ENCODE measurements at regions not wholly inside any gene's neighbourhood (a gene's known extent, or its start where the extent isn't known, plus 50 kb on each side); places are given as distances from the start of the nearest gene placed in this dataset.

DNA sequence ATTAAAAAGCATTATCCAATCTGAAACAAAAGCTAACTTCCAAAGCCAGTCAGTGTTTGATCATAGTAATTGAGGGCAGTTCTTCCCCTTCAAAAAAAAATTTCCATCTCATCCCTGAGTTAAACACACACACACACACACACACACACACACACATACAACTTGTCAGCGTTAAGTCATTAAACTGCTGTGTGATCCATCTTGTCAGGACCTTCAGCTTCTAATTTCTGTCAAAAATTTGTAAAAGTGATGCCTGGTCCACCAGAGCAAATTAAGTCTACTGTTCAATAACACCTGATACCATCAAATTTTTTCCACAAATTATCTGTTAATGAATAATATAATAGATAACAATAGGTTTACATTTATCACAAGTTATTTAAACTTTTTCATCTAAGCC is 198.7 kb downstream of the GPX5 start:
- Histone ChIP-seq H3K4me3 (ENCODE audit: low read length in 2 of 2) (no peak overlapping the region), H3K79me1 (ENCODE audit: low read depth, low read length) (no peaks in the 10 kb centered on the region), H3K18ac (ENCODE audit: low read length) (no peak overlapping the region), H3K9ac (ENCODE audit: low read depth, low read length, poor library complexity) (no peak overlapping the region), H3K4ac (ENCODE audit: low read length) (no peak overlapping the region), H3K9me3 (replicated peaks in 1 of 2; ENCODE audit: control insufficient read depth in 2 of 2, insufficient read depth in 1 of 2, low read depth in 1 of 2, low read length in 2 of 2) (no peaks in the 10 kb centered on the region), H2BK12ac (ENCODE audit: low read length) (no peak overlapping the region), H3K14ac (ENCODE audit: low read length) (no peak overlapping the region), H3K4me1 (ENCODE audit: control insufficient read depth in 2 of 2, insufficient read depth in 1 of 2, low read depth in 1 of 2, low read length in 2 of 2) (no peaks in the 10 kb centered on the region), H2BK5ac (ENCODE audit: low read length) (no peak overlapping the region), H2AK5ac (ENCODE audit: low read depth, low read length) (no peak overlapping the region), H4K91ac (ENCODE audit: low read depth, low read length, poor library complexity) (no peak overlapping the region), H4K8ac (ENCODE audit: low read depth, low read length) (no peak overlapping the region), H2BK120ac (ENCODE audit: low read depth, low read length) (no peak overlapping the region), H3K36me3 (replicated peaks in 1 of 2; ENCODE audit: control insufficient read depth in 2 of 2, insufficient read depth in 2 of 2, low read length in 2 of 2) (no peaks in the 10 kb centered on the region), H3K27me3 (ENCODE audit: control insufficient read depth in 3 of 3, insufficient read depth in 3 of 3, low read depth in 1 of 3, low read length in 3 of 3) (peaks cover 0 to 24% (median 0%) of the 10 kb centered on the region in 3 experiments), H3K4me2 (ENCODE audit: insufficient read depth, low read length, poor library complexity, severe bottlenecking) (no peak overlapping the region), H3K23ac (ENCODE audit: low read depth, low read length, poor library complexity) (no peak overlapping the region), H2AFZ (ENCODE audit: low read length) (no peak overlapping the region), H3K27ac (replicated peaks; ENCODE audit: low read length) (no peak overlapping the region), H2BK15ac (ENCODE audit: low read length) (no peak overlapping the region)
- no peak for DNase-seq (ENCODE audit: low spot score)
- no CpG with 5 or more reads among the region's 1 CpG for WGBS, 2 donors (ENCODE audit: extremely low coverage in 2 of 2, insufficient read length in 2 of 2, insufficient replicate concordance in 1 of 2)

DNA sequence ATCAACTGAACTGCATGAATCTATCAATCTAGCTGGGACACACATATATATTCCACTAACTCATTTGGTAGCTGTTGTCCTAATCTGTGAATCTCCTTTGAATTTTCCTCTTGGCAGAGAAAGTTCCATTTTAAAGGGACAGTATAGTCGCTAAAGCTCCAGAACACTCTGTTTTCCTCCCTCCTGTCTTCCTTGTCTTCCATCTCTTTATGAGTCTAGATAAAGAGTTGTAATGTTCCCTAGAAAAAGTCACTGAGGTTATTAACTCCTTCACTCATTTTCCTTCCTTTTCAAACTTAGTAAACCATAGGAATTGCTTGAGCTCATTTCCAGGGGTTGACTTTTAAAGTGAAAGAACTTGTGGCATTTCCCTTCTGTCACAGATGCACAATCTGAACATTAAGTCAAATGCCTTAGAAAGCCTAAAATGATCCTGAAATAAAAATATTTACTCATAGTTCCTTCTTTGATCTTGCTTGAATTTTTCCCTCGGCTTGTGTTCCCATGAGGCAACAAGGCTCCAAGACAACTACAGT is 198.4 kb downstream of the TRIM27 start:
- Histone ChIP-seq H3K4me3 (ENCODE audit: low read length in 2 of 2) (no peak overlapping the region), H3K4ac (ENCODE audit: low read length) (no peak overlapping the region), H4K8ac (ENCODE audit: low read depth, low read length) (no peak overlapping the region), H2AK5ac (ENCODE audit: low read depth, low read length) (no peak overlapping the region), H3K23ac (ENCODE audit: low read depth, low read length, poor library complexity) (no peak overlapping the region), H2BK5ac (ENCODE audit: low read length) (no peak overlapping the region), H3K18ac (ENCODE audit: low read length) (no peak overlapping the region), H4K91ac (ENCODE audit: low read depth, low read length, poor library complexity) (no peak overlapping the region), H3K4me2 (ENCODE audit: insufficient read depth, low read length, poor library complexity, severe bottlenecking) (no peak overlapping the region), H3K27me3 (ENCODE audit: control insufficient read depth in 3 of 3, insufficient read depth in 3 of 3, low read depth in 1 of 3, low read length in 3 of 3) (peaks cover 0 to 24% (median 6%) of the 10 kb centered on the region in 3 experiments), H3K27ac (replicated peaks; ENCODE audit: low read length) (no peak overlapping the region), H3K9me3 (replicated peaks in 1 of 2; ENCODE audit: control insufficient read depth in 2 of 2, insufficient read depth in 1 of 2, low read depth in 1 of 2, low read length in 2 of 2) (no peaks in the 10 kb centered on the region), H2AFZ (ENCODE audit: low read length) (no peak overlapping the region), H2BK120ac (ENCODE audit: low read depth, low read length) (no peak overlapping the region), H2BK15ac (ENCODE audit: low read length) (no peak overlapping the region), H3K14ac (ENCODE audit: low read length) (no peak overlapping the region), H3K79me1 (ENCODE audit: low read depth, low read length) (no peaks in the 10 kb centered on the region), H3K4me1 (ENCODE audit: control insufficient read depth in 2 of 2, insufficient read depth in 1 of 2, low read depth in 1 of 2, low read length in 2 of 2) (no peaks in the 10 kb centered on the region), H2BK12ac (ENCODE audit: low read length) (no peak overlapping the region), H3K9ac (ENCODE audit: low read depth, low read length, poor library complexity) (no peak overlapping the region), H3K36me3 (replicated peaks in 1 of 2; ENCODE audit: control insufficient read depth in 2 of 2, insufficient read depth in 2 of 2, low read length in 2 of 2) (no peaks in the 10 kb centered on the region)
- no peak for DNase-seq (ENCODE audit: low spot score)
- WGBS, 2 donors (ENCODE audit: extremely low coverage in 2 of 2, insufficient read length in 2 of 2, insufficient replicate concordance in 1 of 2): no CpG with 5 or more reads among the region's 2 CpGs

DNA sequence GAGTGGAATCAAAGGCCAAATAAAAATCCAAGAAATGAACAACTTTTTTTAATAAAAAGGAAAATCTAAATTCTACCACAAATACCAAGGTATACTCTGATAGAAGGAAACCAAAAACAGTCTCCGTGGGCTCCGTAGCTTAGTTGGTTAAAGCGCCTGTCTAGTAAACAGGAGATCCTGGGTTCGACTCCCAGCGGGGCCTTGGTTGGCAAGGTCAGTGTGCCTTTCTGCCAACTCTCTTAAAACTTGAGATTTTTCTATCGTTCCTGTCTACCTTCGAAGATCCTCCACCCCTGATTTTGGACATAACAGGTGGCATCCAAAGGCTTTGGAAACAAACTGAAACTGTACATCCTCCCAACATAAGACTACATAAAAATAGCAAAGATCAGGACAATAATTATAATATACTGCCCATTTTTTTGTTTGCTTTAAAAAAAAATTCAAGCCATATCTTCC is 197.9 kb downstream of the TRIM27 start:
- Histone ChIP-seq H4K91ac (ENCODE audit: low read depth, low read length, poor library complexity) (no peak overlapping the region), H4K8ac (ENCODE audit: low read depth, low read length) (no peak overlapping the region), H3K4me2 (ENCODE audit: insufficient read depth, low read length, poor library complexity, severe bottlenecking) (no peak overlapping the region), H3K79me1 (ENCODE audit: low read depth, low read length) (no peaks in the 10 kb centered on the region), H3K36me3 (replicated peaks in 1 of 2; ENCODE audit: control insufficient read depth in 2 of 2, insufficient read depth in 2 of 2, low read length in 2 of 2) (no peaks in the 10 kb centered on the region), H3K23ac (ENCODE audit: low read depth, low read length, poor library complexity) (no peak overlapping the region), H3K9ac (ENCODE audit: low read depth, low read length, poor library complexity) (no peak overlapping the region), H3K4me3 (ENCODE audit: low read length in 2 of 2) (no peak overlapping the region), H3K4me1 (ENCODE audit: control insufficient read depth in 2 of 2, insufficient read depth in 1 of 2, low read depth in 1 of 2, low read length in 2 of 2) (no peaks in the 10 kb centered on the region), H3K27ac (replicated peaks; ENCODE audit: low read length) (no peak overlapping the region), H2AFZ (ENCODE audit: low read length) (no peak overlapping the region), H3K9me3 (replicated peaks in 1 of 2; ENCODE audit: control insufficient read depth in 2 of 2, insufficient read depth in 1 of 2, low read depth in 1 of 2, low read length in 2 of 2) (no peaks in the 10 kb centered on the region), H2BK12ac (ENCODE audit: low read length) (no peak overlapping the region), H2BK15ac (ENCODE audit: low read length) (no peak overlapping the region), H2BK120ac (ENCODE audit: low read depth, low read length) (no peak overlapping the region), H3K4ac (ENCODE audit: low read length) (no peak overlapping the region), H2BK5ac (ENCODE audit: low read length) (no peak overlapping the region), H3K14ac (ENCODE audit: low read length) (no peak overlapping the region), H3K27me3 (ENCODE audit: control insufficient read depth in 3 of 3, insufficient read depth in 3 of 3, low read depth in 1 of 3, low read length in 3 of 3) (peaks cover 0 to 24% (median 9%) of the 10 kb centered on the region in 3 experiments), H3K18ac (ENCODE audit: low read length) (no peak overlapping the region), H2AK5ac (ENCODE audit: low read depth, low read length) (no peak overlapping the region)
- no peak for DNase-seq (ENCODE audit: low spot score)
- no CpG with 5 or more reads among the region's 7 CpGs for WGBS, 2 donors (ENCODE audit: extremely low coverage in 2 of 2, insufficient read length in 2 of 2, insufficient replicate concordance in 1 of 2)

DNA sequence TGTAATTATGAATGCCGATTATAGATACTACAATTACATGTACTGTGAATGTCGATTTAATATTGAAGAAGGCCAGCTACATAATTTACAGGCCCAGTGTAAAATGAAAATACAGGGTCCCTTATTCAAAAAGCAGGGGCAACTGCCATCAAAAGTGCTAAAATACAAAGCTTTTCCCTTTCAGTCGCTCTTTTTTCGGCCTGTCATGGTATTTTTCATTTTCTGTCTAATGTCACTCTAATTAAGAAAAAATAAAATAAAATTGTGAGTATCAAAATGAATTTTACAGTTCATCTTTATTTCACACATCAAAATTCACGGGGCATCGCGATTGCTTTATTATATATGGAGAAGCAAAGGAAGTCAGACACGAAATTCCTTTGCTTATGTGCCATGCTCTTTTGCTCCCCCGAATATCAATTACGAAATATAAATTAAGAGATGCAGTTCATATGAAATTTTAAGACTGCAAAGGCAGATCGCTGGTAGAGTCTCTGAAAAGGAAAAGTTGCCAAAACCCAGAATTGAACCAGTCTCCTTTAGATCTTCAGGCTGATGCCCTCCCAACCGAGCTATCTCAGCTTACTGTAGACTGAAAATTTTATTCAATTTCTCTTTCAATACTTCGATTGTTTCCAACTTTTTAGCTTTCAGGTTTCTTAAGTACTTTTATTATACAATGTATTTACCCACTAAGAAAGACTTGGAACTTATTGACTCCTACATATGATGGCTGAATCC is 197.0 kb downstream of the TRIM27 start:
- Histone ChIP-seq H2BK120ac (ENCODE audit: low read depth, low read length) (no peak overlapping the region), H3K27ac (replicated peaks; ENCODE audit: low read length) (no peak overlapping the region), H2AFZ (ENCODE audit: low read length) (no peak overlapping the region), H3K9me3 (replicated peaks in 1 of 2; ENCODE audit: control insufficient read depth in 2 of 2, insufficient read depth in 1 of 2, low read depth in 1 of 2, low read length in 2 of 2) (no peaks in the 10 kb centered on the region), H3K36me3 (replicated peaks in 1 of 2; ENCODE audit: control insufficient read depth in 2 of 2, insufficient read depth in 2 of 2, low read length in 2 of 2) (no peaks in the 10 kb centered on the region), H2BK5ac (ENCODE audit: low read length) (no peak overlapping the region), H4K8ac (ENCODE audit: low read depth, low read length) (no peak overlapping the region), H3K4me3 (ENCODE audit: low read length in 2 of 2) (no peak overlapping the region), H3K9ac (ENCODE audit: low read depth, low read length, poor library complexity) (no peak overlapping the region), H3K18ac (ENCODE audit: low read length) (no peak overlapping the region), H2BK15ac (ENCODE audit: low read length) (no peak overlapping the region), H2AK5ac (ENCODE audit: low read depth, low read length) (no peak overlapping the region), H2BK12ac (ENCODE audit: low read length) (no peak overlapping the region), H3K4ac (ENCODE audit: low read length) (no peak overlapping the region), H3K27me3 (ENCODE audit: control insufficient read depth in 3 of 3, insufficient read depth in 3 of 3, low read depth in 1 of 3, low read length in 3 of 3) (peaks cover 0 to 26% (median 14%) of the 10 kb centered on the region in 3 experiments), H4K91ac (ENCODE audit: low read depth, low read length, poor library complexity) (no peak overlapping the region), H3K14ac (ENCODE audit: low read length) (no peak overlapping the region), H3K4me1 (ENCODE audit: control insufficient read depth in 2 of 2, insufficient read depth in 1 of 2, low read depth in 1 of 2, low read length in 2 of 2) (no peaks in the 10 kb centered on the region), H3K79me1 (ENCODE audit: low read depth, low read length) (no peaks in the 10 kb centered on the region), H3K4me2 (ENCODE audit: insufficient read depth, low read length, poor library complexity, severe bottlenecking) (no peak overlapping the region), H3K23ac (ENCODE audit: low read depth, low read length, poor library complexity) (no peak overlapping the region)
- WGBS, 2 donors (ENCODE audit: extremely low coverage in 2 of 2, insufficient read length in 2 of 2, insufficient replicate concordance in 1 of 2): no CpG with 5 or more reads among the region's 13 CpGs
- no peak for DNase-seq (ENCODE audit: low spot score)

Measured in neuronal stem cell (in vitro differentiated cells).